ENCODE measurements at regions not wholly inside any gene's neighbourhood (a gene's known extent, or its start where the extent isn't known, plus 50 kb on each side); places are given as distances from the start of the nearest gene placed in this dataset.

DNA sequence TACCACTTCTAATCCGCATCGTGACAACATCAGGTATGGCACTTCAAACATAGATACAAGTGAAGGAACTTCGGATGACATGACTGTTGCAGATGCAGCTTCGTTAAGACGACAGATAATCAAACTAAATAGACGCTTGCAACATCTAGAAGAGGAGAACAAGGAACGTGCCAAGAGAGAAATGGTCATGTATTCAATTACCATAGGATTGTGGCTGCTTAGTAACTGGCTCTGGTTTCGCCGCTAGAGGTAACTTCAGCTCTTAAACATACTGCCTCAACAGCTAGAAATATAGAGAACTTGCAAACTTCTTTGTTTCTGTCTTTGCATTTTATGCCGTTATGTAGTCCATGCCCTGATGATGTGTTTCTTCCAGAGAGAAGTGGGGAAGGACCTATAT, 530.8 kb upstream of the DIPK2B start:
- Histone ChIP-seq H3K36me3 (ENCODE audit: control insufficient read depth in 2 of 2, extremely low read depth in 1 of 2, insufficient read depth in 2 of 2, low read length in 2 of 2) (no peaks in the 10 kb centered on the region), H2AFZ (ENCODE audit: control insufficient read depth, low read length) (no peak overlapping the region), H3K4me2 (ENCODE audit: control insufficient read depth, extremely low read depth, insufficient read depth, low read depth, low read length) (no peak overlapping the region), H4K20me1 (ENCODE audit: control insufficient read depth, extremely low read depth, insufficient read depth, low read length) (no peaks in the 10 kb centered on the region), H3K9me1 (ENCODE audit: control insufficient read depth, extremely low read depth, insufficient read depth, low read length) (no peaks in the 10 kb centered on the region), H3K27me3 (ENCODE audit: control insufficient read depth, extremely low read depth, insufficient read depth, low read length) (no peaks in the 10 kb centered on the region), H3K79me2 (ENCODE audit: control insufficient read depth, insufficient read depth, low read length) (no peaks in the 10 kb centered on the region), H3K9ac (ENCODE audit: control insufficient read depth, extremely low read depth, insufficient read depth, low read length) (no peak overlapping the region), H3K4me1 (ENCODE audit: control insufficient read depth, extremely low read depth, insufficient read depth, low read length) (peaks cover 2% of the 10 kb centered on the region), H3K9me3 (ENCODE audit: control insufficient read depth, low read depth, low read length) (peaks cover 1% of the 10 kb centered on the region), H3K27ac (ENCODE audit: control insufficient read depth, insufficient read depth, low read length) (no peak overlapping the region), H3K4me3 (ENCODE audit: control insufficient read depth in 2 of 3, extremely low read depth in 1 of 3, insufficient read depth in 2 of 3, low read depth in 1 of 3, low read length in 3 of 3) (no peak overlapping the region)
- dilution Hi-C loops (cut with MboI; ENCODE audit: extremely low pct_ligation_motif_present, low sequenced_read_pairs): loop anchor here (25.0 kb wide), 1 partner anchor 394 kb away; no protein-coding TSS in a partner anchor
- DNase-seq (ENCODE audit: low read depth, low spot score) (no peak), FAIRE-seq (peak; percentile 32)
- TF ChIP-seq, protein P1, sequence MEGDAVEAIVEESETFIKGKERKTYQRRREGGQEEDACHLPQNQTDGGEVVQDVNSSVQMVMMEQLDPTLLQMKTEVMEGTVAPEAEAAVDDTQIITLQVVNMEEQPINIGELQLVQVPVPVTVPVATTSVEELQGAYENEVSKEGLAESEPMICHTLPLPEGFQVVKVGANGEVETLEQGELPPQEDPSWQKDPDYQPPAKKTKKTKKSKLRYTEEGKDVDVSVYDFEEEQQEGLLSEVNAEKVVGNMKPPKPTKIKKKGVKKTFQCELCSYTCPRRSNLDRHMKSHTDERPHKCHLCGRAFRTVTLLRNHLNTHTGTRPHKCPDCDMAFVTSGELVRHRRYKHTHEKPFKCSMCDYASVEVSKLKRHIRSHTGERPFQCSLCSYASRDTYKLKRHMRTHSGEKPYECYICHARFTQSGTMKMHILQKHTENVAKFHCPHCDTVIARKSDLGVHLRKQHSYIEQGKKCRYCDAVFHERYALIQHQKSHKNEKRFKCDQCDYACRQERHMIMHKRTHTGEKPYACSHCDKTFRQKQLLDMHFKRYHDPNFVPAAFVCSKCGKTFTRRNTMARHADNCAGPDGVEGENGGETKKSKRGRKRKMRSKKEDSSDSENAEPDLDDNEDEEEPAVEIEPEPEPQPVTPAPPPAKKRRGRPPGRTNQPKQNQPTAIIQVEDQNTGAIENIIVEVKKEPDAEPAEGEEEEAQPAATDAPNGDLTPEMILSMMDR (optimal IDR thresholded peaks at IDR 0.05 in 1 of 3, IDR thresholded peaks at IDR 0.05 in 1 of 3, conservative IDR thresholded peaks at IDR 0.05 in 1 of 3; ENCODE audit: extremely low read depth in 1 of 3, insufficient read depth in 2 of 3, low read length in 3 of 3): no peak
- TF ChIP-seq EZH2 (IDR thresholded peaks at IDR 0.05; ENCODE audit: low read length): no peak

DNA sequence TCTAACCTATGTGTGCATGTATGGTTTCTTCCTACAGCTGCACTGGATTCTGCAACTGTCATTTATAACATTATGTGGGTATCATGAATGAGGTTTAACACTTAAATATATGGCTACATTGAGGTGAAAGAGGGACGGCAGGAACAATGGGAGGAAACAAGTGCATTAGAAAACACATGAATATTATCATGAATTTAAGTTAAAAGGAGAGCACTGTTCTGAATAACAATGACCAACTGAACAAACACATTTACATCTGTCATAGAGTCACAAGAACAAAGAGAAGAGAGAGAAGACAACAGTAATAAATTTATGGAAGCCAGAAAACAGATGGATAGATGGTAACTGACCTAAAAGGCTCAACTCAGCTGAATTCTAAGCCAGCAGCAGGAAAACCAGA, 527.1 kb upstream of the DIPK2B start:
- no peak overlapping the region for H3K4me3 ChIP-seq (ENCODE audit: control insufficient read depth in 2 of 3, extremely low read depth in 1 of 3, insufficient read depth in 2 of 3, low read depth in 1 of 3, low read length in 3 of 3)
- H3K27ac ChIP-seq (ENCODE audit: control insufficient read depth, insufficient read depth, low read length): no peak overlapping the region
- no peaks in the 10 kb centered on the region for H3K27me3 ChIP-seq (ENCODE audit: control insufficient read depth, extremely low read depth, insufficient read depth, low read length)
- H3K9me3 ChIP-seq (ENCODE audit: control insufficient read depth, low read depth, low read length): no peaks in the 10 kb centered on the region
- no peak overlapping the region for H3K4me2 ChIP-seq (ENCODE audit: control insufficient read depth, extremely low read depth, insufficient read depth, low read depth, low read length)
- FAIRE-seq: peak; percentile 55
- dilution Hi-C loops (cut with MboI; ENCODE audit: extremely low pct_ligation_motif_present, low sequenced_read_pairs): loop anchor here (25.0 kb wide), 1 partner anchor 390 kb away; no protein-coding TSS in a partner anchor
- DNase-seq (ENCODE audit: low read depth, low spot score): no peak
- H3K79me2 ChIP-seq (ENCODE audit: control insufficient read depth, insufficient read depth, low read length): no peaks in the 10 kb centered on the region
- no peak overlapping the region for H3K9ac ChIP-seq (ENCODE audit: control insufficient read depth, extremely low read depth, insufficient read depth, low read length)
- H4K20me1 ChIP-seq (ENCODE audit: control insufficient read depth, extremely low read depth, insufficient read depth, low read length): no peaks in the 10 kb centered on the region
- H3K4me1 ChIP-seq (ENCODE audit: control insufficient read depth, extremely low read depth, insufficient read depth, low read length): no peaks in the 10 kb centered on the region
- H2AFZ ChIP-seq (ENCODE audit: control insufficient read depth, low read length): no peak overlapping the region
- TF ChIP-seq, protein P1 (optimal IDR thresholded peaks at IDR 0.05 in 1 of 3, IDR thresholded peaks at IDR 0.05 in 1 of 3, conservative IDR thresholded peaks at IDR 0.05 in 1 of 3; ENCODE audit: extremely low read depth in 1 of 3, insufficient read depth in 2 of 3, low read length in 3 of 3): no peak
- TF ChIP-seq EZH2 (IDR thresholded peaks at IDR 0.05; ENCODE audit: low read length): no peak
- no peaks in the 10 kb centered on the region for H3K36me3 ChIP-seq (ENCODE audit: control insufficient read depth in 2 of 2, extremely low read depth in 1 of 2, insufficient read depth in 2 of 2, low read length in 2 of 2)
- H3K9me1 ChIP-seq (ENCODE audit: control insufficient read depth, extremely low read depth, insufficient read depth, low read length): no peaks in the 10 kb centered on the region
